Kidney epithelial cell (primary cell): ENCODE measurements at regions not wholly inside any gene's neighbourhood (a gene's known extent, or its start where the extent isn't known, plus 50 kb on each side); places are given as distances from the start of the nearest gene placed in this dataset.

Source experiments
- DNase-seq: peaks from one replicate; pipeline ENCODE4 v3.0.0-alpha.2; 2010; ENCODE audit warnings: low read depth
- H3K27me3 ChIP-seq: 2 replicates; pipeline ENCODE4 v1.6.0; 2011; ENCODE audit warnings: low read length; ENCODE audit not compliant: control insufficient read depth, insufficient read depth
- H3K36me3 ChIP-seq: 2 replicates; pipeline ENCODE4 v1.5.1; 2011; ENCODE audit warnings: low read length; ENCODE audit not compliant: control insufficient read depth, insufficient read depth
- H3K4me3 ChIP-seq: 2 replicates; pipeline ENCODE4 v1.5.1; 2011; ENCODE audit warnings: low read depth, mild to moderate bottlenecking, control low read depth, low read length
- TF ChIP-seq, protein P1 (sequence below): IDR thresholded peaks from 2 replicates; pipeline ENCODE4 v1.5.1; 2011; ENCODE audit warnings: mild to moderate bottlenecking, moderate library complexity, low read length, control low read depth, inconsistent platforms; ENCODE audit not compliant: insufficient read depth, poor library complexity, severe bottlenecking

DNA sequence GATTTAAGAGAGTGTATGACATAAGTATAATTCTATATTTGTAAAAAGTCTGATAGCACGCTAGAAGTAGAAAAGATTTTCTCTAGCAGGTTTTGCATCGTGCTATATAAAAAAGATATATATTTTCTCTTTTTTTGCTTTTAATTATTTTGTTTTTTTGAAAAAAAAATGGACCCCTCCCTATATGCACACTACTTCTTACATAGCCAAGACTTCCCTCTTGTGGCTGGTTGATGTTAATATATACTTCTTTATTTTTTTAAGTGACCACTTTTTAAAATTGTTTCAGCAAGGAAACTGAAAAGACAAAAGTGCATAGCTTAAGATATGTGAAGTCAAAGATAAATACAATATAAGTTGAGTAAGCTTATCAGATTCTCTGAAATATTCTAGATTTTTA lies 1202.8 kb downstream of the DIAPH3 start:
- DNase-seq: no peak
- no peak overlapping the region for H3K4me3 ChIP-seq
- TF ChIP-seq, protein P1, sequence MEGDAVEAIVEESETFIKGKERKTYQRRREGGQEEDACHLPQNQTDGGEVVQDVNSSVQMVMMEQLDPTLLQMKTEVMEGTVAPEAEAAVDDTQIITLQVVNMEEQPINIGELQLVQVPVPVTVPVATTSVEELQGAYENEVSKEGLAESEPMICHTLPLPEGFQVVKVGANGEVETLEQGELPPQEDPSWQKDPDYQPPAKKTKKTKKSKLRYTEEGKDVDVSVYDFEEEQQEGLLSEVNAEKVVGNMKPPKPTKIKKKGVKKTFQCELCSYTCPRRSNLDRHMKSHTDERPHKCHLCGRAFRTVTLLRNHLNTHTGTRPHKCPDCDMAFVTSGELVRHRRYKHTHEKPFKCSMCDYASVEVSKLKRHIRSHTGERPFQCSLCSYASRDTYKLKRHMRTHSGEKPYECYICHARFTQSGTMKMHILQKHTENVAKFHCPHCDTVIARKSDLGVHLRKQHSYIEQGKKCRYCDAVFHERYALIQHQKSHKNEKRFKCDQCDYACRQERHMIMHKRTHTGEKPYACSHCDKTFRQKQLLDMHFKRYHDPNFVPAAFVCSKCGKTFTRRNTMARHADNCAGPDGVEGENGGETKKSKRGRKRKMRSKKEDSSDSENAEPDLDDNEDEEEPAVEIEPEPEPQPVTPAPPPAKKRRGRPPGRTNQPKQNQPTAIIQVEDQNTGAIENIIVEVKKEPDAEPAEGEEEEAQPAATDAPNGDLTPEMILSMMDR: peak; percentile 29
- H3K36me3 ChIP-seq: no peaks in the 10 kb centered on the region
- no peaks in the 10 kb centered on the region for H3K27me3 ChIP-seq

DNA sequence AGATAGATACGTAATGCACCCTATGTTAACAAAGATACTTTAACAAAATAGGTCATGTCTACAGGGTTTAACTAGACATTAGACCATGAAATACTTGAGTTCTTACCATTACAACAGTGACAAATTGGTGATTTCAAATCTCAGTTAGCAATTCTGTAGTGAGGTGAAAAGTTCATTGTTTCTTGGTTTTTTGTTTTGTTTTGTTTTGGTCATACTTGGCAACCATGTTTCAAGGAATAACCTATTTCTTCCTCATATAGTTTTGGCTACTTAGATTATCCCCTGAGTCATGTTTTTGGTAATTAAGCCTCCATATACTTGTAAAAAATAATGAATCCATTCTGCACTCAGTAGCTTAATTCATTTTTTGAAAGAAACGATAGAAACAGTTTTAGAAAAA lies 1200.4 kb downstream of the DIAPH3 start:
- H3K36me3 ChIP-seq: no peaks in the 10 kb centered on the region
- H3K4me3 ChIP-seq: no peak overlapping the region
- no peaks in the 10 kb centered on the region for H3K27me3 ChIP-seq
- no peak for DNase-seq
- TF ChIP-seq, protein P1: no peak

DNA sequence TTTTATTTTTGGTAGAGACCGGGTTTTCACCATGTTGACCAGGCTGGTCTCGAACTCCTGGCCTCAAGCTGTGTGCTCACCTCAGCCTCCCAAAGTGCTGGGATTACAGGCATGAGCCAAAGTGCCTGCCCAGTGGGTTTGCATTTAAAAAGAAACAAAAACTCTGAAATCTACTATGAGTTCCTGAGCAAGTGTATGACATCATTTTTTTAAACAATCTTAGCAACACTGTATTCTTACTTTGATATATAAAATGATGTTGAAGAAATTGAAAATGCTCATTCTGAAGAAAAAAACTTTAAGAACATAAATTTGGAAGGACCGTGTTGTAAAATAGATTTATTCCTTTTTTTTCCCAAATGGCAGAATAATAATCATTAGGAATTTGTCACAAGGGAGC lies 1199.7 kb downstream of the DIAPH3 start:
- no peak for DNase-seq
- H3K27me3 ChIP-seq: no peaks in the 10 kb centered on the region
- no peak overlapping the region for H3K4me3 ChIP-seq
- TF ChIP-seq, protein P1: no peak
- no peaks in the 10 kb centered on the region for H3K36me3 ChIP-seq

DNA sequence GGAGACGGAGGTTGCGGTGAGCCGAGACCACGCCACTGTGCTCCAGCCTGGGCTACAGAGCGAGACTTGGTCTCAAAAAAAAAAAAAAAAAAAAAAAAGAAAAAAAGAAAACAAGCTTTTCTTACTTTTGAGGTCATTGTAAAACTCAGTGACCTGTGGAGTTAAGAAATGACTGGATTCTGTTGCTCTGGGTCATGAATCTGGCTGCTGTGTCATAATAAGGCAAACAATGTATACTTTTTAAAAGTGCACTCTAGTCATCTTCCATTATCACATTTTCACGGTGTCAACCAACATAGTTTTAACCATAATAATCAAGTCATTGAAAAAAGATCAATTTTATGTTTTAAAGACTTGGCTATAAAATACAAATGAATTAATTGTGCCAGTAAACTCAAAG lies 1186.6 kb downstream of the DIAPH3 start:
- Histone ChIP-seq H3K27me3 (no peaks in the 10 kb centered on the region), H3K4me3 (no peak overlapping the region), H3K36me3 (no peaks in the 10 kb centered on the region)
- TF ChIP-seq, protein P1: no peak
- no peak for DNase-seq

DNA sequence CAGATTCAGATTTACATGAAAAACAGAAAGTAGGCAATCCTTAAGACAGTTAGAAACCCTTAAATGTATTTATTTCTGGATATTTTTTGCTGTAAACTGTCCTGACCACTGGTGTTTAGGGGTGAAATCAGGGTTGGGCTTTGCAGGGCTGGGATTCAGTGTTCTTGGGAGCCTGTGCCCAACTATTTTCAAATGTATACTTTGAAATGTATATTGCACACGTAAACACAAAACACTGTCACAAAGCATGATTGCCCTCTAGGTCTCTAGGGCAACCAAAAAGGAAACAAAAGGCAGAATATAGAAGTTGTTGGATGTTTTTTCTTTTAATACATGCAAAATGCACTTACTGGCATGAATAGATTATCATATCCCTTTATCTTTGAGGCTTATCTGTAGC lies 1185.4 kb downstream of the DIAPH3 start:
- no peak overlapping the region for H3K4me3 ChIP-seq
- TF ChIP-seq, protein P1: no peak

DNA sequence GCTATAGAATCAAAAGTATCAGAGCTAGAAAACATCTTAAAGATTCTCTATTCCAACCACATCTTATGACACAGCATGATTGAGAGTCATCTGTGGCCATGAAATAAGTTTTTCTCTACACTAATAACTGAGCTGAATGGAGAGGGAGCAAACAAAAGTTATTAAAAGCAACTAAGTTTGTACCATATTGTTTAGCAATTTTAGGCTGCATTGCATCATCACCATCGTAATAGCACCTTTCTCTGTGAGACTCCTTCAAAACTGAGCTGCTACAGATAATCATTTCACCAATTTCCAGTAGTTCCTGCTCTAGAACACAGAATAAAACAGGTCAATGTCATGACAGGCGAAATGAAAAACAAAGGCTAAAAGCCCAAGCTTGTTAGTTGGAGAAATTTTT lies 1183.9 kb downstream of the DIAPH3 start:
- H3K36me3 ChIP-seq: no peaks in the 10 kb centered on the region
- no peak overlapping the region for H3K4me3 ChIP-seq
- TF ChIP-seq, protein P1: no peak
- DNase-seq: no peak
- H3K27me3 ChIP-seq: no peaks in the 10 kb centered on the region

More for the DNA sequence above, 1185.4 kb downstream of the DIAPH3 start:
- no peaks in the 10 kb centered on the region for H3K36me3 ChIP-seq
- no peaks in the 10 kb centered on the region for H3K27me3 ChIP-seq
- no peak for DNase-seq
